ENCODE measurements at regions not wholly inside any gene's neighbourhood (a gene's known extent, or its start where the extent isn't known, plus 50 kb on each side); places are given as distances from the start of the nearest gene placed in this dataset.

- TF ChIP-seq MAX (IDR thresholded peaks at IDR 0.05) (no peak), CTCF (IDR thresholded peaks at IDR 0.05; ENCODE audit: low read depth, low read length, missing input control) (no peak), RAD21 (IDR thresholded peaks at IDR 0.05) (no peak), EGR1 (IDR thresholded peaks at IDR 0.05; ENCODE audit: low read depth in 2 of 2) (no peak), JUND (IDR thresholded peaks at IDR 0.05) (no peak), SP1 (IDR thresholded peaks at IDR 0.05) (no peak), REST (IDR thresholded peaks at IDR 0.05) (no peak), TAF1 (conservative IDR thresholded peaks at IDR 0.05) (no peak), HNF4G (IDR thresholded peaks at IDR 0.05) (no peak), YY1 (IDR thresholded peaks at IDR 0.05) (no peak), GABPA (IDR thresholded peaks at IDR 0.05 in 1 of 2, conservative IDR thresholded peaks at IDR 0.05 in 1 of 2) (no peak), ATF3 (IDR thresholded peaks at IDR 0.05) (no peak)
These were observed 342.1 kb upstream of the CBLB start for GRCh38 chr3:106210923-106211322.

All from liver (tissue), 3 donors.